ENCODE measurements at regions not wholly inside any gene's neighbourhood (a gene's known extent, or its start where the extent isn't known, plus 50 kb on each side); places are given as distances from the start of the nearest gene placed in this dataset.

DNA sequence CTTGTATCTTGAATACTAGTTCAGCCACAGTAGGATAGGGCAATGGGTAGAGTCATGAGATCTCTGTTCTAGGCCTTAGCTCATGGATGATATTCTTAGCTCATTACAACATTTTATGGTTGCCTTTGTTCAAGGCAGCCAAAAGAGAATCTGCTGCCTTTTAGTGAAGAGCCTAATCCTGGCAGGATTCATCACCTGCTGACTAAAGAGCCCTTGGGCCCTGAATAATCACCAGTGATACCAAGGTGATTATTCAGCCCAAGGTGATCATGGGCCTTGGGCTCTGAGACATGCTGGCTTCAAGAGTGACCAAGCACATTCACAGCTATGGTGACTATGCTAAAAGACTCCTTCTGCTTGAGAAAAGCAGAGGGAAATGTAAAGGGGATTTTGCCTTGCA is 143.3 kb upstream of the MYO16 start:
- DNase-seq (ENCODE audit: low read depth, low spot score) (no peak), ATAC-seq (no peak)
- intact Hi-C loops (cut with micrococcal nuclease), result no loop called here
- CTCF ChIA-PET, result no interaction called here
- POLR2A ChIA-PET, result no interaction called here
- Histone ChIP-seq H3K79me2 (ENCODE audit: insufficient read depth, low read length) (no peaks in the 10 kb centered on the region), H3K4me3 (replicated peaks in 1 of 2; ENCODE audit: low read depth in 1 of 2, low read length in 2 of 2) (no peak overlapping the region), H3K36me3 (ENCODE audit: control insufficient read depth in 1 of 2, insufficient read depth in 2 of 2, low read length in 2 of 2) (no peaks in the 10 kb centered on the region), H4K20me1 (ENCODE audit: insufficient read depth) (no peaks in the 10 kb centered on the region), H3K9me3 (ENCODE audit: control insufficient read depth in 1 of 2, insufficient read depth in 1 of 2, low read depth in 1 of 2, low read length in 2 of 2) (no peaks in the 10 kb centered on the region), H3K9ac (ENCODE audit: low read length) (no peak overlapping the region), H3K9me2 (ENCODE audit: insufficient read depth) (no peaks in the 10 kb centered on the region), H2AFZ (ENCODE audit: low read depth, low read length, poor library complexity, severe bottlenecking) (no peak overlapping the region), H3K27ac (ENCODE audit: low read depth, low read length) (no peak overlapping the region), H3K4me2 (ENCODE audit: low read length) (no peak overlapping the region), H3K27me3 (ENCODE audit: insufficient read depth, low read length) (no peaks in the 10 kb centered on the region), H3K4me1 (ENCODE audit: control insufficient read depth in 1 of 2, insufficient read depth in 2 of 2, low read length in 2 of 2) (no peaks in the 10 kb centered on the region)
- BruUV-seq (replicated peaks), result no TSS peak
- RAD21 ChIA-PET (ENCODE audit: low non-redundant PET in 1 of 2, low total read pairs in 2 of 2, uncharacterized antibody in 2 of 2, unreplicated experiment in 2 of 2), result no interaction called here
- no peak for TF ChIP-seq ZFX (IDR thresholded peaks at IDR 0.05)
- TF ChIP-seq, protein P1, sequence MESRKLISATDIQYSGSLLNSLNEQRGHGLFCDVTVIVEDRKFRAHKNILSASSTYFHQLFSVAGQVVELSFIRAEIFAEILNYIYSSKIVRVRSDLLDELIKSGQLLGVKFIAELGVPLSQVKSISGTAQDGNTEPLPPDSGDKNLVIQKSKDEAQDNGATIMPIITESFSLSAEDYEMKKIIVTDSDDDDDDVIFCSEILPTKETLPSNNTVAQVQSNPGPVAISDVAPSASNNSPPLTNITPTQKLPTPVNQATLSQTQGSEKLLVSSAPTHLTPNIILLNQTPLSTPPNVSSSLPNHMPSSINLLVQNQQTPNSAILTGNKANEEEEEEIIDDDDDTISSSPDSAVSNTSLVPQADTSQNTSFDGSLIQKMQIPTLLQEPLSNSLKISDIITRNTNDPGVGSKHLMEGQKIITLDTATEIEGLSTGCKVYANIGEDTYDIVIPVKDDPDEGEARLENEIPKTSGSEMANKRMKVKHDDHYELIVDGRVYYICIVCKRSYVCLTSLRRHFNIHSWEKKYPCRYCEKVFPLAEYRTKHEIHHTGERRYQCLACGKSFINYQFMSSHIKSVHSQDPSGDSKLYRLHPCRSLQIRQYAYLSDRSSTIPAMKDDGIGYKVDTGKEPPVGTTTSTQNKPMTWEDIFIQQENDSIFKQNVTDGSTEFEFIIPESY (IDR thresholded peaks at IDR 0.05; ENCODE audit: extremely low read depth, insufficient replicate concordance, low read length), result no peak
- no peak for TF ChIP-seq CEBPB (IDR thresholded peaks at IDR 0.05; ENCODE audit: low read depth)
- TF ChIP-seq, protein P2, sequence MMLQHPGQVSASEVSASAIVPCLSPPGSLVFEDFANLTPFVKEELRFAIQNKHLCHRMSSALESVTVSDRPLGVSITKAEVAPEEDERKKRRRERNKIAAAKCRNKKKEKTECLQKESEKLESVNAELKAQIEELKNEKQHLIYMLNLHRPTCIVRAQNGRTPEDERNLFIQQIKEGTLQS (IDR thresholded peaks at IDR 0.05), result no peak
- TF ChIP-seq SRF (IDR thresholded peaks at IDR 0.05; ENCODE audit: low read depth), result no peak
- TF ChIP-seq SIN3A (IDR thresholded peaks at IDR 0.05; ENCODE audit: low read depth), result no peak
- TF ChIP-seq, protein P3, sequence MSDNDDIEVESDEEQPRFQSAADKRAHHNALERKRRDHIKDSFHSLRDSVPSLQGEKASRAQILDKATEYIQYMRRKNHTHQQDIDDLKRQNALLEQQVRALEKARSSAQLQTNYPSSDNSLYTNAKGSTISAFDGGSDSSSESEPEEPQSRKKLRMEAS (IDR thresholded peaks at IDR 0.05), result no peak
- no peak for TF ChIP-seq FOSL1 (IDR thresholded peaks at IDR 0.05; ENCODE audit: low read depth)
- TF ChIP-seq YY1 (IDR thresholded peaks at IDR 0.05; ENCODE audit: extremely low read depth, insufficient replicate concordance, low read depth, low read length), result no peak
- no peak for TF ChIP-seq JUND (IDR thresholded peaks at IDR 0.05)
- TF ChIP-seq EGR1 (IDR thresholded peaks at IDR 0.05; ENCODE audit: low read depth), result no peak
- TF ChIP-seq POLR2AphosphoS5 (IDR thresholded peaks at IDR 0.05; ENCODE audit: low read depth, low read length), result no peak
- no peak for TF ChIP-seq RAD21 (IDR thresholded peaks at IDR 0.05; ENCODE audit: low read depth)
- no peak for TF ChIP-seq ZNF274 (IDR thresholded peaks at IDR 0.05; ENCODE audit: low read depth, low read length)

Measured in HCT116 (cell line).